ENCODE measurements at regions not wholly inside any gene's neighbourhood (a gene's known extent, or its start where the extent isn't known, plus 50 kb on each side); places are given as distances from the start of the nearest gene placed in this dataset.

- no peak for TF ChIP-seq CTCF (IDR thresholded peaks at IDR 0.05)
- no peak for TF ChIP-seq POLR2A (IDR thresholded peaks at IDR 0.05)
Measured at GRCh38 chr17:72175787-72176515, 55.1 kb downstream of the SOX9 start.

Data from testis (tissue), 2 donors.